ENCODE measurements at regions not wholly inside any gene's neighbourhood (a gene's known extent, or its start where the extent isn't known, plus 50 kb on each side); places are given as distances from the start of the nearest gene placed in this dataset.

- Mint-ChIP-seq H3K9me3 (no peaks in the 10 kb centered on the region), H3K27me3 (no peaks in the 10 kb centered on the region), H3K4me3 (no peak overlapping the region), H3K4me1 (ENCODE audit: unreplicated experiment) (no peaks in the 10 kb centered on the region), H3K27ac (no peak overlapping the region), H3K36me3 (no peaks in the 10 kb centered on the region)
- DNase-seq (ENCODE audit: extremely low spot score, unreplicated experiment): no peak
- no peak for TF ChIP-seq CTCF (conservative IDR thresholded peaks at IDR 0.05)
Measured at GRCh38 chr6:80938131-80938530, 814.4 kb downstream of the TENT5A start.

DNA sequence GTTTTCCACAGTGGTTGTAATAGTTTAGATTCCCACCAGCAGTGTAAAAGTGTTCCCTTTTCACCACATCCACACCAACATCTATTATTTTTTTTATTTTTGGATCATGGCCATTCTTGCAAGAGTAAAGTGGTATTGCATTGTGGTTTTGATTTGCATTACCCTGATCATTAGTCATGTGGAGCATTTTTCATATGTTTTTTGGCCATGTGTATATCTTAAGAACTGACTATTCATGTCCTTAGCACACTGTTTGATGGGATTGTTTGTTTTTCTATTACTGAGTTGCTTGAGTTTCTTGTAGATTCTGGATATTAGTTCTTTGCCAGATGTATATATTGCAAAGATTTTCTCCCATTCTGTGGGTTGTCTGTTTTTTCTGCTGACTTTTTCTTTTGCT lies 820.1 kb downstream of the TENT5A start:
- no peaks in the 10 kb centered on the region for H3K36me3 Mint-ChIP-seq
- no peak for TF ChIP-seq CTCF (conservative IDR thresholded peaks at IDR 0.05)
- no peak overlapping the region for H3K4me3 Mint-ChIP-seq
- no peak for DNase-seq (ENCODE audit: extremely low spot score, unreplicated experiment)
- H3K9me3 Mint-ChIP-seq: no peaks in the 10 kb centered on the region
- no peaks in the 10 kb centered on the region for H3K4me1 Mint-ChIP-seq (ENCODE audit: unreplicated experiment)
- no peak overlapping the region for H3K27ac Mint-ChIP-seq
- no peaks in the 10 kb centered on the region for H3K27me3 Mint-ChIP-seq

- Mint-ChIP-seq H3K27me3 (no peaks in the 10 kb centered on the region), H3K36me3 (no peaks in the 10 kb centered on the region), H3K4me3 (no peak overlapping the region), H3K27ac (no peak overlapping the region), H3K4me1 (ENCODE audit: unreplicated experiment) (no peaks in the 10 kb centered on the region), H3K9me3 (peaks cover 4% of the 10 kb centered on the region)
- TF ChIP-seq CTCF (conservative IDR thresholded peaks at IDR 0.05): no peak
- no peak for DNase-seq (ENCODE audit: extremely low spot score, unreplicated experiment)
Measured at GRCh38 chr6:80930376-80930775, 822.1 kb downstream of the TENT5A start.

DNA sequence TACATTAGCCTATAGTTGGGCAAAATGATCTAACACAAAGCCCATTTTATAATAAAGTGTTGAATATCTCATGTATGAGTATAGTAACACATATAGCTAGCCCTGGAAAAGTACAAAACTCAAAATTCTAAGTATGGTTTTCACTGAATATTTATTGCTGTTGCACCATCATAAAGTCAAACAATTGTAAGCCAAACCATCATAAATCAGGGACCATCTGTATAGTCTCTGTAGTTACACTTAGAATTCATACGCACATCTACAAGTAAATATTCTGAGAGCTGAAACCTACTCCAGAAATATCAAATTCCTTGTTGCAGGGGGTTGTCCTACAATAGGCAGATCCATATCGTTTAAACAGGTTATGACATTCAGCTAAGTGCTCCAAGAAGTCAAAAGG lies 817.3 kb downstream of the BCKDHB start:
- no peak for TF ChIP-seq CTCF (conservative IDR thresholded peaks at IDR 0.05)
- Mint-ChIP-seq H3K9me3 (peaks cover 4% of the 10 kb centered on the region), H3K36me3 (no peaks in the 10 kb centered on the region), H3K4me3 (no peak overlapping the region), H3K27me3 (no peaks in the 10 kb centered on the region), H3K27ac (no peak overlapping the region), H3K4me1 (ENCODE audit: unreplicated experiment) (no peaks in the 10 kb centered on the region)
- DNase-seq (ENCODE audit: extremely low spot score, unreplicated experiment): no peak

DNA sequence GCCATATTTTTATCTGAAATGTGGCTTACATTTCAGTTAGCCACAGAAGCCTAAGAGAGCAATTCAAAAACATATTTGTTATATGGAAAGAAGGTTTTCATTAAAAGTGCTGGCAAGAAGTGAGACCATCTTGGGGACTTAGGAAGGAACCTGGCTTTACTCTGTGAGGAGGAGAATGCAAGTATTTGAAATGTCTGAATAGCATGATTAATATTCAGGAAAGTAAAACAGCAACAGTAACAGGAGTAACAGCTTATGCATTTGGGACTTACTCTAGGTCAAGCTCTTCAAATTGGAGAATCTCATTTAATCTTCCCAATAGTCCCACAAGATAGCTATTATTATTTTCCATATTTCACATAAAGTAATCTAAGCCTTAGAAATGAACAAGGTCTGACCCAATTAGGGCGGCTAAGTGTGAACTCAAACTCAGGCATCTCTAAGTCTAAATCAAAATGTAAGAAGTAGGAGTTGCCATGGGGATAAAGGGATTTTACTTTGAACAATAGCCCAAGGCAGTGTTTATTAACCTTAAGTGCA lies 816.5 kb downstream of the BCKDHB start:
- no peak overlapping the region for H3K27ac Mint-ChIP-seq
- H3K4me3 Mint-ChIP-seq: no peak overlapping the region
- no peak for DNase-seq (ENCODE audit: extremely low spot score, unreplicated experiment)
- H3K9me3 Mint-ChIP-seq: peaks cover 4% of the 10 kb centered on the region
- H3K4me1 Mint-ChIP-seq (ENCODE audit: unreplicated experiment): no peaks in the 10 kb centered on the region
- H3K36me3 Mint-ChIP-seq: no peaks in the 10 kb centered on the region
- no peaks in the 10 kb centered on the region for H3K27me3 Mint-ChIP-seq
- no peak for TF ChIP-seq CTCF (conservative IDR thresholded peaks at IDR 0.05)
